GM12873 (cell line): ENCODE measurements at regions not wholly inside any gene's neighbourhood (a gene's known extent, or its start where the extent isn't known, plus 50 kb on each side); places are given as distances from the start of the nearest gene placed in this dataset.

Source experiments
- CTCF ChIP-seq: IDR thresholded peaks from 2 replicates; pipeline ENCODE4 v1.5.1; 2012; ENCODE audit warnings: low read depth, mild to moderate bottlenecking, moderate library complexity, low read length, control low read depth; ENCODE audit not compliant: insufficient read depth; ENCODE audit errors: missing control alignments

GRCh38 chr11:95611827-95612226 lies 177.8 kb downstream of the FAM76B start:
- TF ChIP-seq CTCF, result no peak

DNA sequence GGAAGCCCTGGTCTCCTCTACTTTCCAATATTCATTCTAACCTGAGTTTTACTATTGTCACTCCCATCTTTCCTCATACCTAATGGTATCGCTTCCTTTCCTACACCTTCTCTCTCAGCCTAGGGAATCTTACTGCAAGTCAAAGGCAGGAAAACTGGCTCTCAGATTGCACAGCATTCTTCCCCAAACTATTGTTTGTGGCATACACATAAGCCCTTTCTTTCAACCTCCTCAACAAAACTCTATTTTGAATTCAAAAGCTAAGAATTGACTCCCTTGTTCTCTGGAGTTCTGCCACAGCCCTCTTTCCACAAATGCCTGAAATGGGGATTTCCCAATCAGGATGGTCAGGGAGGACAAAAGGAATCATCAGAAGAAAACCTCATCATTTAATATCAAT lies 181.5 kb downstream of the FAM76B start:
- no peak for TF ChIP-seq CTCF

GRCh38 chr11:95606824-95607223 lies 182.8 kb downstream of the FAM76B start:
- no peak for TF ChIP-seq CTCF

- no peak for TF ChIP-seq CTCF
Measured at GRCh38 chr11:95605271-95605940, 184.2 kb downstream of the FAM76B start.

DNA sequence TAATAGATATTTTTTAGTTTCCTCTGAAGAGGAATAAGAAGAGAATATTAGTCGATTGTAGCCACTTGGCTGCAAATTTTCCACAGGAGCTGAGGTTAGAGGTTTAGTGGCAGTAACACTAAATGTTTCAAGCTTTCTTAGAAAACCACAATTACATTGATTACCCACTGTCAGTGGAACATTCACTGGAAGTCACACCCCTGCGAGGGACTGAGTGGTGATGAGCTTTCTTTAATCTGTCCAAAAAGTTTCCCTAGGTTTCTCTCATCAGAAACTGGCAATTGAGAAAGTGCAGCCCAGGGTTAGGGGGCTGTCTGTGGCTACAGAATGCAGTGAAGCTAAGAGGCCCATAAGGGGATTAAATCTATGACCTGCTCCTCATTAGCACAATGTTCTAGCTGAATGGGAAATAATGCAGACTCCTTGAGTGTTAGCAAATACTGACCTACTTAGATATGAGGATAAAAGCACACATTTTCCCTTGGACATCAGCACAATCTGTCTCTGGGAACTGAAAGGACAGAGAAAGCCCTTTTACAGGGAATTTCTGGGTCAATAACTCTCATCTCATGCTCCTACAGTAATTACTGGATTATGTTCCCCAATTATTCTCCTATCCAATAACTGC lies 189.5 kb downstream of the FAM76B start:
- TF ChIP-seq CTCF, result no peak

GRCh38 chr11:95595973-95596489 lies 193.6 kb downstream of the FAM76B start:
- TF ChIP-seq CTCF, result no peak

DNA sequence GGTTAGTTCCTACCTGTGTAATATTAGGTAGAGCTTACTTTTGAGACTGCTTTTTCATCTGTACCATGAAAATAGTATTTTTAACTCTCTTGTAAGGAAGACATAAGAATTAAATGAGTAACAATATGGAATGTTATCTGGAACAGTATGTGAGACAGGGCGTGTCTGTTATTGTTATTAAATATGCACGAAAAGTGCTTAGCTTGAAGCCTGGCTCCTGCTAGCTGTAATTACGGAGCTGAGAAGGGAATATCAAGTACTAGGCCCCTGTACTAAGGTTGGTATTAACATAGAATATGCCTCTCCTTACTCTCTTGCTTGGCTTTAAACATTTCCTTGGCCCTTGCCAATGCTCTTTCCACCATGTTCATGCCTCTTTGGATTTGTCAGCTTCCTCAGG lies 194.0 kb downstream of the FAM76B start:
- TF ChIP-seq CTCF, result no peak
